Putamen (tissue), 1 donor: ENCODE measurements at regions not wholly inside any gene's neighbourhood (a gene's known extent, or its start where the extent isn't known, plus 50 kb on each side); places are given as distances from the start of the nearest gene placed in this dataset.
"Not testable (repeated sequence)": the region's sequence is repeated elsewhere in the genome, so short reads cannot be mapped to it uniquely, and the experiment has no call there.

ENCODE experiments used
- DNase-seq: peaks from one replicate; pipeline ENCODE4 v3.0.0-alpha.2; 2016; ENCODE audit warnings: low spot score

DNA sequence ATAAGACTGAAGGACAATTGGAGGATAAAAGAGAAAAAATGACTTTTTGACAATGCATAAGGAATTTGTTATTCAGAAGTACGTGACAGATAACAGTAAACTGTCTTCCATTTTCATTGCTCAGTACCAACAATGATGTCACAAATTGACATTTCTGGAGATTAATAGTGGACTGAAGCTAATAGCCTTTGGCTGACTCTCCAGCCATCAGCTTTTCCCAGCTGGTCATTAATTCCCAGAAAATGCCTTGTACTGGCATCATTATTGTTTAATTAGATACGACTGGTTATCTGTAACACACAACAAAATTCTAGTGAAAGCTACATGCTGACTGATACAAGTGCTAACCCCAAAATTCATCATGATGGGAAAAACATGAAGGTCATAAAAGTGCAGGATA is 147.9 kb upstream of the FGF13 start:
- DNase-seq, result no peak

DNA sequence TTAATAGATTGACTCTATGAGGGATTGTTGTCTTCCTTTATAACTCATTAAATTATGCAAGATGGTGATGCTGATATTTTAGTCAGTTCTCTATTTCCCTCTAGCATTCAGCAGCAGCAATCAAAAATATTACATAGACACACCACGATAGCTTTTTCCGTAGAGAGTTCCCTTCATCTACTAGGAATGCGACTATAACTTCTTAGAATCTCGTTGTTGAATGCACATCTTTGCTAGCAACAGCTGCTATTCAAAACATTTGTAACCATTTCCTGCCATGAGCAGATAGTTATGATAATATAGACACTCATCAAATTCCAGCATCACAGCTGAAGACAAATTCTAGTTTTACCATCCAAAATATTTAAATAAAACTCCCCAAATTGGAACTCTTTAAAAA is 147.4 kb upstream of the FGF13 start:
- DNase-seq, result no peak

DNA sequence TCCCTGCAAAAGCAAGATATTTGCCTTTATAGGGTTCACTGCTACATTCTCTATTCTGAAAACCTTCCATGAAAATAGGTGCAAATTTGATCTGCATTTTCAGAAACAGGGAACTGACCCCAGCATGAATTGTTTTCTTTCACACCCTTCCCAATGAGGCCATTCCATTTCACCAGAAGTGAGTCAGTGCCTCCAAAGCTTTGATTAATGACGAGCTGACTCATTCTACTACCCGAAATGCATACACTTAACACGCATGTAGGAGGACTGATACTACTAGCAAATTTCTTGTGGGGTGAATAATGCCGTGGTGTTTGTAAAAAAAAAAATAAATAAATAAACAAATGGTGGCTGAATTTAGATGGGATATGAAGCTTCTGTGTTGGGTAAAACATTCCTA is 146.9 kb upstream of the FGF13 start:
- DNase-seq, result no peak

DNA sequence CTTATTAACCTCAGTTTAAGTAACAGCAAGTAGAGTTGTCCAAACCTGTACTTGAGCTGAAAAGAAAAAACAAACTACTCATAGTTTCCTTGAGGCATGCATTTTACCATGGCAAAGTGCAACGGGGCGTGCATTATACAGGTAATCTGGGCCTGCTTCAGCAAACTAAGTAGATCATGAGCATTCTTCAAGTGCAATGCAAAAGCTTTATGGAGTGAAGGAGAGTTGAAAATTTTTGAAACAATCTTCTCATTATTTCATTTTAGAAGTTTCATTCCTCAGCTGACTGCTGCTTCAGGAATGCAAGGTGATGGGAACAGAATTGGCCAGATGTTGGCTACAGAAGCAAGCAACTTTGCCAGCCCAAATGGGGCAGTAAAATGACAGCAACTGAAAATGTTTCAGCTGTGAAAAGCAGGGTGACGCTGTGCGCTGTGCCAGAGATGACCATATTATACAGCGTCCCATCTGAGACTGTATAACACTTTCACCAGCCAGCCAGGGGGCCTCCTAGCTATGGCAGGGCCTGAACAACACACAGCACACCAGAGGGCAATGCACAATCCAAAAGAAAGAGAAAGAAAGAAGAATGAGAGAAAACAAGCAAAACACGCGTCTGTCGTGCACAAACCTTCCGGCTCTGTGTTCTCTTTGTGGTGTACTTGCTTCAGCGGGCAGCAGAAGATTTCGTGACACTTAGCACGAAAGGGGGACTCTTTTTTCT is 145.5 kb upstream of the FGF13 start:
- no peak for DNase-seq

DNA sequence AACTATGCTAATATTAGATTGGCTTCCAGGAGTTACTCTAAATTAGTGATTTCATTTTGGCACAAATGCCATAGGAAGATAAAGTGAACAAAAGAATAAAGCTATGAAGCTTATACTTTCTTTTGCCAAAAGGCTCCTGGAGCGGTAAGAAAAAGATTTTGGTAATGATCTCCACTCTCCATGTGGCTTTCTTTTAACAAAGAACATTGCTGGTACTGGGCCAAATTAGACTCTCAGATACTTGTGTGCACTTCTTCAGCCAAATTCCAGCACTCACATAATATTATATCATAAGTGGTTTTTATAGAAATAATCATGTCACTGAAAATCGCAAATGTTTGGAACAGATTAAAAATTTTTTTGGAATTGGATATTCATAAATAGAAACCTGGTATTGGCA is 142.4 kb upstream of the FGF13 start:
- no peak for DNase-seq

DNA sequence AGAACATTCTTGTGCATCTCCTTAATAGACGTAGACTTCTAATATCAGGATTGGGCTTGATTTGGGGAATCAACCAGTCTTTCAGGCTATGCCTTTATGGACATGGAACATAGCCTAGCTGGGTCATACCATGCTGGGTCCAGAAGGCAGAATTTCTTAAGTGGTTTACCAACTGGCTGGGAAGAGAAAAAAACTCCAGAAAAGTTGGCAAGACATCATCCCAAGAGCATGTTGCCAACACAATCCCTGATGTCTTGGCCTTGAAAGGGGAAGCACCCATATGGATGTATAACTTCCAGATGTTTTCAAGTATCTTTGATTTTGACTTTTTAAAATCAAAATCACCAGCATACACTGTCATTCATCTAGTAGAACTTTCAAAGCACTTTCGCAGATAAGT is 138.0 kb upstream of the FGF13 start:
- no peak for DNase-seq

DNA sequence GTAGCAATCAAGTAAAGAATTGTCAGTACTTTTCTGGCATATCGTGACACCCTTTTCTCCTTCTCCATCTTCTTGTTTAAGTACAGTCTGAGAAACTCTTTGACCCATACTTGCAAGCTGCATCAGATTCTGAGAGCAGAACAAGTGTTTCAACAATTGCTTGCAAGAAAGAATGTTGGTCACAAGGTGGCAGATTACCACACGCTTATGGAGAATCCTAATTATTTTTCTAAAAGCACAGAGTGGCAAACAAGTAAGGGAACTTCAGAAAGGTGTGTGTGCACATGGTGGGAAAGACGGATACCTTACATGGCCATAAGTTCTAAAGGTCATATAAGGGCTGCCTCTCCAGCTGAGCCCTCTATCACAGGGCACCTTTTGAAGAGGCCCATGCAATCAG is 136.4 kb upstream of the FGF13 start:
- DNase-seq, result no peak

DNA sequence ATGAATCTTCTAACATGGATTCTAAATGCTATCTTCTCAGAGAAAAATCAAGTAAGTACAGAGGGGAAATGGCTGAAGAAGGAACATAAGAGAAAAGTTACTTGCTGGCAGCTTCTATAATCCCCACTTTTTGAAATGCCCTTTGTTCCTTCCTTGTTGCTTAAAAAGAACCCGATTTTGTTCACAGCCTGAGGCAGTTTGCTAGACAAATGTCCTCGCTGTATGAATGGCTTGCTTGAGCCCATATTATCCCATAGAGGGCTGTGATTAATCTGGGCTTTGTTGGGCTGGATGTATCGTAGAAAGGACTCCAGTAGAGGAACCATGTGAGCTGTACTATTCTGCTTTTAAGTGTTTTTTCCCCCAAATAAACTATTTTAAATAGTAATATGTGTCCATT is 134.3 kb upstream of the FGF13 start:
- DNase-seq, result no peak

DNA sequence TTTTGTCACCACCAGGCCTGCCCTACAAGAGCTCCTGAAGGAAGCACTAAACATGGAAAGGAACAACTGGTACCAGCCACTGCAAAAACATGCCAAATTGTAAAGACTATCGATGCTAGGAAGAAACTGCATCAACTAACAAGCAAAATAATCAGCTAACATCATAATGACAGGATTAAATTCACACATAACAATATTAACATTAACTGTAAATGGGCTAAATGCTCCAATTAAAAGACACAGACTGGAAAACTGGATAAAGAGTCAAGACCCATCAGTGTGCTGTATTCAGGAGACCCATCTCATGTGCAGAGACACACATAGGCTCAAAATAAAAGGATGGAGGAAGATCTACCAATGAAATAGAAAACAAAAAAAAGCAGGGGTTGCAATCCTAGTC is 95.9 kb upstream of the FGF13 start:
- not testable (repeated sequence) for DNase-seq

DNA sequence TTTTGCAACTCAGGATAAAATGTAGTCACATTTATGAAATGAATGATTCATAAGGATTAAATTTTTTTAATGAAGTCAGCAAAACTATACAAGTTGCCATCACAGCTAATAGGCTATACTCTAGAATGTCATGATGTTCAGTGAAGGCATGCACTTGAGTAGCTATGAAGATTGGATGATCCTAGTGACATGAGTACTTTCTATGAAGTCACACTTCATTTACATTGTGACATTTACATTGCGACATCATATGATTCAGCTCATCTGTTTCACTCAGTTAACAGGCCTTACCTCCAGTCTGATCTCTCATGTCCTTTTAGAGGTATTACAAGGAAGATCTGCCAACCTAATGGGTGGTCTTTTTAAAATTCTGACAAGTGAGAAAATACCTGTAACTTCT is 82.7 kb upstream of the FGF13 start:
- no peak for DNase-seq

DNA sequence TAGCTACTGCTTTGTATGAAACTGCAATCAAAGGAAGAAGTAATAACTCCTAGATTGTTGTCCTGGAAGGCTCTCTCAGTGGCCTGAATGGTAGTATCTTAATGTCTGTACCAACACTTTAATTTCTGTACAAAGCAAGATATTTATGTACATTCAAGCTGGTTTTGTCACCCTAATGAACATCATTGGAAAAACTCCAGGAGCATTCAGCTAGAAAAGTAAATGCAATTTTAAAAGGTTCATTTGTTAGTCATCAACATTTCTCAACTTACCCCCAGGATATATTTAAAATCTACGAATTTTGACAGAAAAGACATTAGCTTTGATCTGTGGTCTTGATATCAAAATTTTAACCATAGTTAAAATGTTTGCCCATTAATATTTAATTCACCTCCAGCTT is 80.0 kb upstream of the FGF13 start:
- no peak for DNase-seq

DNA sequence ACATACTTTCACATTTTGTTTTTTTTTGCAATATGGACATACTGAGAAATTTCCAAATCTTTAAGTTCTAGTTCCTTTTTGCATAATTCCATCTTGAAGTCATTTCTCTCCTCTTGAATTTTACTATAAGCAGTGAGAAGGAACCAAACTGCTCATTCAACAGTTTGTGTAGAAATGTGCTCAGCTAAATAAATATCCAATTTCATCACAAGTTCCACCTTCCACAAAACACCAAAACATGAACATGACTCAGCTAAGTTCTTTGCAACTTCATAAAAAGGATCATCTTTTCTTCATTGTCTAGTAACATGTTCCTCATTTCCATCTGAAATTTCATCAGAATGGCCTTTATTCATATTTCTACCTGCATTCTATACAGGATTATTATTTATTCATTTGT is 77.3 kb upstream of the FGF13 start:
- DNase-seq, result no peak

DNA sequence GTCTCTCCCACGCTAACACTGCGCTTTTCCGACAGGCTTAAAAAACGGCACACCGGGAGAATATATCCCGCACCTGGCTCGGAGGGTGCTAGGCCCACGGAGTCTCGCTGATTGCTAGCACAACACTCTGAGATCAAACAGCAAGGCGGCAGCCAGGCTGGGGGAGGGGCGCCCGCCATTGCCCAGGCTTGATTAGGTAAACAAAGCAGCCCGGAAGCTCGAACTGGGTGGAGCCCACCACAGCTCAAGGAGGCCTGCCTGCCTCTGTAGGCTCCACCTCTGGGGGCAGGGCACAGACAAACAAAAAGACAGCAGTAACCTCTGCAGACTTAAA is 67.0 kb upstream of the FGF13 start:
- not testable (repeated sequence) for DNase-seq

DNA sequence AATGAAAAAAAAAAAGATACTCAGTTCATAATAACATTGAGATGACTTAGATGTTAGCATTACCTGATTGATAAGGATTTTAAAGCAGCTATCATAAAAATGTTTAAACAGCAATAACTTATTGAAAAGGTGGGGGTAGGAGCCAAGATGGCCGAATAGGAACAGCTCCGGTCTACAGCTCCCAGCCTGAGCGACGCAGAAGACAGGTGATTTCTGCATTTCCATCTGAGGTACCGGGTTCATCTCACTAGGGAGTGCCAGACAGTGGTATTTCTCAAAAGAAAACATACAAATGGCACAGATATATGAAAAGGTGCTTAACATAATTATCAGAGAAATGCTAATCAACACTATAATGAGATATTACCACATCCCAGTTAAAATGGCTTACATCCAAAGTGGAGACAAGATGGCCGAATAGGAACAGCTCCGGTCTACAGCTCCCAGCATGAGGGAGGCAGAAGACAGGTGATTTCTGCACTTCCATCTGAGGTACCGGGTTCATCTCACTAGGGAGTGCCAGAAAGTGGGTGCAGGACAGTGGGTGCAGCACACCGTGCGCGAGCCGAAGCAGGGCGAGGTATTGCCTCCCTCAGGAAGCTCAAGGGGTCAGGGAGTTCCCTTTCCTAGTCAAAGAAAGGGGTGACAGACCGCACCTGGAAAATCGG is 66.5 kb upstream of the FGF13 start:
- DNase-seq, result not testable (repeated sequence)

DNA sequence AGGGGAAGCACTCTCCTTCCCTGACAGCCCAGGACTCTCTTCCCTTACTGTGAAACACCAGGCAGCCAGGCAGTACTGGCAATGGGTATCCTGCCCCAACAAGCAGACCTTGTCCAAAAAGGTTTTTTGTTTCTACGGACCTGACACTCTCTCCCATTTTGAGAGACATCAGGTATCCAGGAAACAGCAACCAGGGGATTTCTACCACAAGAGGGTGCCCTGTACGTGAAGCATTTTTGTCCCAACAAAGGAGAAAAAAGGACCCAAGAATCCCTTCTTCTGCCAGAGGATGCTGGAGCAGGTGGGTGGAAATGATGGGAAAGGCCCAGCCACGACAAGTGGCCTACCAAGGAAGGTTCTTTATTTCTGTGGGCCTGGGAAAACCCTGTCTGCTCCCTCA is 65.7 kb upstream of the FGF13 start:
- no peak for DNase-seq

DNA sequence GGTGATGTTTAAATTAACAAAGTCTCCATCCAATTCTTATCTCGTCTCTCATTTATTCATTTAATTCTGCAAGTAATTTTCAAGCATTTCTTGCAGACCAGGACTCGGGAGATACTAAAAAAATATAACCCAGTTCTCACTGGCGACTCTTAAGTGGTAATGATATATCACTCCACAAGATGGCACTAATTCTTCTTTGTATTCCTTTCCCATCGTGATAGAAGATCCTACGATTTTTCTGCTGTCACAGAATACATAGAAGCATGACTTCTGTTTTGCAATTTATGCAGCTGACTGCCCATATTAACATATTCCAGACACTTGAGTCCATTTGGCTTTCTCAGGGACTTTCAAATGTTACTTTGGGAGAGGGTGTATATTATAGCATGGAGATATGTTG is 64.0 kb upstream of the FGF13 start:
- no peak for DNase-seq

DNA sequence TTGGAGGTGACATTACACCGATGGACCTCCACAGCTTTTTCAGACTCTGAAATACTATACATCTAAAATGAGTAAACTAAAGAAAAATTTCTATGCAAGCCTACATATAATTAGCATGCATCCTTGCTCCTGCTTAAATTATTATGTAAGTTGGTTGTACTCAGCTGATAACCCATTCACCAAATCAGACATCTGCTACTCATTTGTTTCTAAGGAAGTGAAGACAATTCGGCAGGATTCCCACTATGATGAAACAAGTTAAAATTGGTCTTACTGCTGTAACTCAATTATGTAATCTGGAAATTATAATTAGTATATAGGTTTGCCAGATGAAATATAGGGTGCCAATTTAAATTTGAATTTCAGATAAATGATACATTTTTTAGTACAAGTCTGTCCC is 59.5 kb upstream of the FGF13 start:
- no peak for DNase-seq

DNA sequence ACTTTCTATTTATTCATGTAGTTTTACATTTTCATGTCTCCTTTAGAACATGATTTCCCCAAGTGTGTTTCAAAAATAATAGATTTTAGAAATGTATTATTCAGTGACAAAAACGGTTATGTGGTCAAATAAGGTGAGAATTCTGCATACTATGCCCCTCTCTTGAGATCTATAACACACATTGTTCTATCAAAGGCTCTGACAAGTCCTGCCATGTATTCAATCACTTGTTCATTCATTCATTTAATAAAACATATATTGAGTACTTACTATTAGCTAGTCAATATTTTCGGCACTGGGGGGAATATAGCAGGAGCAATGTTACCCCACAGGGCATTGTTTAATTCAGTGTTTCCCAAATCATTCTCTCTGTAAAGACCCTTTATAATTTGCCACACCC is 58.4 kb upstream of the FGF13 start:
- DNase-seq, result no peak

DNA sequence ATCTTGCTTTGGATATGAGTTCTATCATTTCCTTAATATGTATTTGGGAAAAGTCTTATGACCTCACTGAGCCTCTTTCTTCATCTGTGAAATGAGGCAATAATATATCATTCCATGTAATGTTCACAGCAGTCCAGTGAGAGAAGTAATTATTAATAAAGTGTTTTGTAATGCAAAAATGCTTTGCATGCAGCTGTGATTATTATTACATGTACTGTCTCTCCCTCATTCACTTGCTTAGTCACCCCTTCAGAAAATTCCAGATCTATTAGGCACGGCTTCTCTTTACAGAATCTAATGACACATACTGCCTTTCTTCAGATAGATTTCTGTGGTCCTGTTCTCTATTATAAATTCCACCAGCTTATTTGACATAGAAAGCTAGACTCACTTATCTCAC is 53.5 kb upstream of the FGF13 start:
- no peak for DNase-seq

DNA sequence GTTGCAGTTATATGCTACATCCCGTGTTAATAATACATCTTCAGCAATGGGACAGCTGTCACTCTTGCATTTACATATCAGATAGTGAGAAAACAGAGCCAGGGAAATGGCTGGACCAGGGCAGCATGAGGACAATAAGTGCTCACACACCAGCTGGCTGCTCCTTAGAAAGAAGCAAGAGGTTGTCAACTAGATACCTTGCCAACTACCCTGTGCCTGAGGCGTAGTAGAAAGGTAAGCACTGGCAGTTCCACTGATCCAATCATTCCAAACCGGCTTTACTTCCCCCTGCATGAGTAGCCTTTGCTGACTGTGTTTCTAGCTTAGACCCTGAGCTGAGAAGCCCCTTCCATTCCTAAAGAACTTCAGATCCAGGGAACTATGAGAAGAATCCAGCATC is 52.2 kb upstream of the FGF13 start:
- DNase-seq, result no peak

DNA sequence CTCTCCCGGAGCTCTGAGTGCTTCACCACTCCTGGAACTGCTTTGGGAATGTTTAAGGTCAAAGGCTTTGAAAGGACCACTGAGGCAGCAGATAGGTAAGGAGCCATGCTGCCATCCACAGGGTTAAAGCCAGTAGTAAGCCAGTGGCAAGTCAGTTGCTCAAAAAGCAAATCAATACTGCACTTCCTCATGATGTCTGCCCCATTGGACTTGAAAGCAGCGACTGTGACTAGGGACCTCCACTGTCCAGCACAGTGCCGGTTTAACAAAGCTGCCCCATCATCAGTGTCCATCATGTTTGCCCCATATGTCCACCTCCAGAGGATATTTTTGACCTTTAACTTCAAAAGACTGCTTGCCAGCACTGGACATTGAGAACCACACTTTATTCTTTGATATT is 49.9 kb upstream of the FGF13 start:
- no peak for DNase-seq
